ENCODE measurements at regions not wholly inside any gene's neighbourhood (a gene's known extent, or its start where the extent isn't known, plus 50 kb on each side); places are given as distances from the start of the nearest gene placed in this dataset.

- H3K4me3 Mint-ChIP-seq (ENCODE audit: low read depth, unreplicated experiment): no peak overlapping the region
- no peak overlapping the region for H3K27ac Mint-ChIP-seq (ENCODE audit: unreplicated experiment)
- TF ChIP-seq CTCF (IDR thresholded peaks at IDR 0.05; ENCODE audit: unreplicated experiment): no peak
- no peaks in the 10 kb centered on the region for H3K9me3 Mint-ChIP-seq (ENCODE audit: low read depth, unreplicated experiment)
- BruUV-seq (replicated peaks): no TSS peak
- CTCF ChIA-PET: no interaction called here
- no peaks in the 10 kb centered on the region for H3K36me3 Mint-ChIP-seq (ENCODE audit: insufficient read depth, unreplicated experiment)
- intact Hi-C loops (cut with micrococcal nuclease; ENCODE audit: unreplicated experiment): no loop called here
- no peak for DNase-seq
- no peaks in the 10 kb centered on the region for H3K27me3 Mint-ChIP-seq (ENCODE audit: unreplicated experiment)
- H3K4me1 Mint-ChIP-seq (ENCODE audit: low read depth, unreplicated experiment): no peaks in the 10 kb centered on the region
Measured at GRCh38 chr5:99081711-99082110, 152.9 kb upstream of the CHD1 start.

GRCh38 chr5:99076723-99077640 lies 148.2 kb upstream of the CHD1 start:
- Mint-ChIP-seq H3K27me3 (ENCODE audit: unreplicated experiment) (no peaks in the 10 kb centered on the region), H3K4me1 (ENCODE audit: low read depth, unreplicated experiment) (no peaks in the 10 kb centered on the region), H3K27ac (ENCODE audit: unreplicated experiment) (no peak overlapping the region), H3K36me3 (ENCODE audit: insufficient read depth, unreplicated experiment) (no peaks in the 10 kb centered on the region), H3K9me3 (ENCODE audit: low read depth, unreplicated experiment) (no peaks in the 10 kb centered on the region), H3K4me3 (ENCODE audit: low read depth, unreplicated experiment) (no peak overlapping the region)
- no TSS peak for BruUV-seq (replicated peaks)
- CTCF ChIA-PET: interaction anchor here (0.6 kb wide), 1 partner anchor 800 kb away, joined by 4 read pairs; no protein-coding TSS in a partner anchor
- intact Hi-C loops (cut with micrococcal nuclease; ENCODE audit: unreplicated experiment): no loop called here
- DNase-seq: no peak
- TF ChIP-seq CTCF (IDR thresholded peaks at IDR 0.05; ENCODE audit: unreplicated experiment): no peak

- Mint-ChIP-seq H3K4me3 (ENCODE audit: low read depth, unreplicated experiment) (no peak overlapping the region), H3K27me3 (ENCODE audit: unreplicated experiment) (no peaks in the 10 kb centered on the region), H3K4me1 (ENCODE audit: low read depth, unreplicated experiment) (peaks cover 9% of the 10 kb centered on the region), H3K27ac (ENCODE audit: unreplicated experiment) (no peak overlapping the region), H3K9me3 (ENCODE audit: low read depth, unreplicated experiment) (no peaks in the 10 kb centered on the region), H3K36me3 (ENCODE audit: insufficient read depth, unreplicated experiment) (no peaks in the 10 kb centered on the region)
- DNase-seq: no peak
- TF ChIP-seq CTCF (IDR thresholded peaks at IDR 0.05; ENCODE audit: unreplicated experiment): no peak
- intact Hi-C loops (cut with micrococcal nuclease; ENCODE audit: unreplicated experiment): no loop called here
- no TSS peak for BruUV-seq (replicated peaks)
- CTCF ChIA-PET: no interaction called here
Measured at GRCh38 chr5:99072846-99073245, 144.0 kb upstream of the CHD1 start.

GRCh38 chr5:99070822-99071221 lies 142.0 kb upstream of the CHD1 start:
- H3K4me1 Mint-ChIP-seq (ENCODE audit: low read depth, unreplicated experiment): peaks cover 9% of the 10 kb centered on the region
- no peak for TF ChIP-seq CTCF (IDR thresholded peaks at IDR 0.05; ENCODE audit: unreplicated experiment)
- H3K36me3 Mint-ChIP-seq (ENCODE audit: insufficient read depth, unreplicated experiment): no peaks in the 10 kb centered on the region
- H3K27ac Mint-ChIP-seq (ENCODE audit: unreplicated experiment): no peak overlapping the region
- H3K4me3 Mint-ChIP-seq (ENCODE audit: low read depth, unreplicated experiment): no peak overlapping the region
- no peaks in the 10 kb centered on the region for H3K27me3 Mint-ChIP-seq (ENCODE audit: unreplicated experiment)
- BruUV-seq (replicated peaks): no TSS peak
- intact Hi-C loops (cut with micrococcal nuclease; ENCODE audit: unreplicated experiment): no loop called here
- no peaks in the 10 kb centered on the region for H3K9me3 Mint-ChIP-seq (ENCODE audit: low read depth, unreplicated experiment)
- DNase-seq: no peak
- CTCF ChIA-PET: no interaction called here
